SH-SY5Y (cell line): ENCODE measurements at regions not wholly inside any gene's neighbourhood (a gene's known extent, or its start where the extent isn't known, plus 50 kb on each side); places are given as distances from the start of the nearest gene placed in this dataset.

Experiments
- GATA2 ChIP-seq: IDR thresholded peaks from 2 replicates; pipeline ENCODE4 v1.6.1; 2011; ENCODE audit warnings: mild to moderate bottlenecking, low read depth, low read length
- GATA3 ChIP-seq: IDR thresholded peaks from 2 replicates; pipeline ENCODE4 v1.6.1; 2011; ENCODE audit warnings: low read depth, mild to moderate bottlenecking, low read length, moderate library complexity

DNA sequence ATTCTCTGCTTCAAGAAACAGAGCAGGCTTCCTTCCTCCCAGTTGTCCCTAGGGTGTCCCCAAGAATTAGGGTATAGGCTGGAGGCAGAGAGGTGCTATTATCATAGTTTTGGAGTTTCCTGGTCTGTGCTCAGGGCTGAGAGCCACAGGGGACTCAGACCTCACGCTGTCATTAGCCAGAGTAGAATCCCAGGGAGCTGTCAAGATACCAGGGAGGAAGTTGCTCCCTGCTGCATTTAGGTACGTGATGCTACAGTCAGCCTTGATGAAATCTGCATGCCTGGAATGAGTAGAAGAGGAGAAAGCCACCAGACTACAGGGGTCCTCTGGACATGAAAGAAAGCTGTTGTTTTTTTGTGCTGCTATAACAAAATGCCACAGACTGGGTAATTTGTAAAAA is 273.2 kb downstream of the SH3GL2 start:
- no peak for TF ChIP-seq GATA2
- TF ChIP-seq GATA3: no peak
